Activated naive CD4-positive, alpha-beta T cell treated with anti-CD3 and anti-CD28 coated beads, Interleukin-2, amount 50 U/mL, for 72 hours (primary cell): ENCODE measurements at regions not wholly inside any gene's neighbourhood (a gene's known extent, or its start where the extent isn't known, plus 50 kb on each side); places are given as distances from the start of the nearest gene placed in this dataset.

Experiments
- ATAC-seq, 2 donors: fragments of 150-1000 bp; cut with Tn5 transposase; 2 replicates each; pipeline ENCODE4 v1.10.0; 2021; ENCODE audit warnings: mild to moderate bottlenecking in 2 of 2, moderate library complexity in 2 of 2
- DNase-seq, 2 donors: peaks; one replicate each; pipeline ENCODE4 v3.0.0; 2021 to 2022; ENCODE audit warnings: low spot score in 2 of 2
- H3K27ac Mint-ChIP-seq, 2 donors: one replicate each; pipeline ENCODE4 v1.8.0; 2022; ENCODE audit warnings: mild to moderate bottlenecking in 2 of 2, mixed read lengths in 2 of 2
- H3K36me3 Mint-ChIP-seq, 2 donors: one replicate each; pipeline ENCODE4 v1.8.0; 2022; ENCODE audit warnings: mixed read lengths in 2 of 2
- H3K9me3 Mint-ChIP-seq, 2 donors: one replicate each; pipeline ENCODE4 v1.8.0; 2022; ENCODE audit warnings: mixed read lengths in 2 of 2

- ATAC-seq (no peak), DNase-seq (no peak)
- H3K36me3 Mint-ChIP-seq = no peaks in the 10 kb centered on the region
- H3K9me3 Mint-ChIP-seq = no peaks in the 10 kb centered on the region
- no peak overlapping the region for H3K27ac Mint-ChIP-seq
Observed at GRCh38 chr22:44385296-44385610, 72.5 kb upstream of the SHISAL1 start.

GRCh38 chr22:44384563-44385295 is 72.0 kb upstream of the SHISAL1 start:
- H3K36me3 Mint-ChIP-seq = no peaks in the 10 kb centered on the region
- DNase-seq (no peak), ATAC-seq (no peak)
- no peaks in the 10 kb centered on the region for H3K9me3 Mint-ChIP-seq
- peak overlapping the region in 1 of 2 donors; percentile 19 for H3K27ac Mint-ChIP-seq

GRCh38 chr22:44383652-44384562 is 71.2 kb upstream of the SHISAL1 start:
- Mint-ChIP-seq H3K27ac (peak overlapping the region in 1 of 2 donors; percentile 19), H3K36me3 (no peaks in the 10 kb centered on the region), H3K9me3 (no peaks in the 10 kb centered on the region)
- DNase-seq = no peak
- no peak for ATAC-seq

- no peaks in the 10 kb centered on the region for H3K36me3 Mint-ChIP-seq
- H3K9me3 Mint-ChIP-seq = peaks cover 0 to 3% of the 10 kb centered on the region in 2 donors
- ATAC-seq = no peak
- H3K27ac Mint-ChIP-seq = no peak overlapping the region
- DNase-seq = no peak
Observed at GRCh38 chr22:44383064-44383575, 70.4 kb upstream of the SHISAL1 start.

- Mint-ChIP-seq H3K9me3 (peaks cover 2 to 3% of the 10 kb centered on the region in 2 donors), H3K36me3 (peaks cover 0 to 5% of the 10 kb centered on the region in 2 donors), H3K27ac (no peak overlapping the region)
- no peak for ATAC-seq
- DNase-seq = no peak
Observed at GRCh38 chr22:44382116-44383038, 69.6 kb upstream of the SHISAL1 start.

GRCh38 chr22:44381761-44382115 is 69.0 kb upstream of the SHISAL1 start:
- DNase-seq = no peak
- Mint-ChIP-seq H3K9me3 (peaks cover 3 to 4% of the 10 kb centered on the region in 2 donors), H3K27ac (no peak overlapping the region), H3K36me3 (peaks cover 0 to 5% of the 10 kb centered on the region in 2 donors)
- ATAC-seq = no peak

GRCh38 chr22:44380756-44381486 is 68.2 kb upstream of the SHISAL1 start:
- Mint-ChIP-seq H3K9me3 (peaks cover 3 to 4% of the 10 kb centered on the region in 2 donors), H3K36me3 (peaks cover 0 to 5% of the 10 kb centered on the region in 2 donors), H3K27ac (no peak overlapping the region)
- ATAC-seq = no peak
- DNase-seq = no peak

- Mint-ChIP-seq H3K27ac (no peak overlapping the region), H3K36me3 (peaks cover 0 to 10% of the 10 kb centered on the region in 2 donors), H3K9me3 (peaks cover 9 to 10% of the 10 kb centered on the region in 2 donors)
- no peak for DNase-seq
- ATAC-seq = no peak
Observed at GRCh38 chr22:44379817-44380755, 67.3 kb upstream of the SHISAL1 start.

GRCh38 chr22:44378380-44378779 is 65.6 kb upstream of the SHISAL1 start:
- peaks cover 0 to 21% of the 10 kb centered on the region in 2 donors for H3K36me3 Mint-ChIP-seq

GRCh38 chr22:44375451-44375850 is 62.7 kb upstream of the SHISAL1 start:
- no peak overlapping the region for H3K27ac Mint-ChIP-seq
- no peak for DNase-seq
- H3K9me3 Mint-ChIP-seq = peaks cover 18% of the 10 kb centered on the region in 2 donors
- H3K36me3 Mint-ChIP-seq = peaks cover 0 to 21% of the 10 kb centered on the region in 2 donors
- ATAC-seq = no peak

More at GRCh38 chr22:44378380-44378779, 65.6 kb upstream of the SHISAL1 start:
- Mint-ChIP-seq H3K27ac (no peak overlapping the region), H3K9me3 (peaks cover 18% of the 10 kb centered on the region in 2 donors)
- DNase-seq (no peak), ATAC-seq (no peak)

- Mint-ChIP-seq H3K36me3 (peaks cover 0 to 21% of the 10 kb centered on the region in 2 donors), H3K9me3 (peaks cover 15 to 18% of the 10 kb centered on the region in 2 donors), H3K27ac (no peak overlapping the region)
- no peak for DNase-seq
- no peak for ATAC-seq
Observed at GRCh38 chr22:44373234-44373633, 60.5 kb upstream of the SHISAL1 start.

GRCh38 chr22:44372611-44373010 is 59.9 kb upstream of the SHISAL1 start:
- Mint-ChIP-seq H3K9me3 (peaks cover 15 to 18% of the 10 kb centered on the region in 2 donors), H3K27ac (no peak overlapping the region), H3K36me3 (peaks cover 0 to 17% of the 10 kb centered on the region in 2 donors)
- DNase-seq (no peak), ATAC-seq (no peak)

- Mint-ChIP-seq H3K9me3 (peaks cover 14 to 15% of the 10 kb centered on the region in 2 donors), H3K36me3 (peaks cover 0 to 16% of the 10 kb centered on the region in 2 donors), H3K27ac (no peak overlapping the region)
- DNase-seq (no peak), ATAC-seq (no peak)
Observed at GRCh38 chr22:44371741-44372525, 59.2 kb upstream of the SHISAL1 start.
